ENCODE measurements at regions not wholly inside any gene's neighbourhood (a gene's known extent, or its start where the extent isn't known, plus 50 kb on each side); places are given as distances from the start of the nearest gene placed in this dataset.

DNA sequence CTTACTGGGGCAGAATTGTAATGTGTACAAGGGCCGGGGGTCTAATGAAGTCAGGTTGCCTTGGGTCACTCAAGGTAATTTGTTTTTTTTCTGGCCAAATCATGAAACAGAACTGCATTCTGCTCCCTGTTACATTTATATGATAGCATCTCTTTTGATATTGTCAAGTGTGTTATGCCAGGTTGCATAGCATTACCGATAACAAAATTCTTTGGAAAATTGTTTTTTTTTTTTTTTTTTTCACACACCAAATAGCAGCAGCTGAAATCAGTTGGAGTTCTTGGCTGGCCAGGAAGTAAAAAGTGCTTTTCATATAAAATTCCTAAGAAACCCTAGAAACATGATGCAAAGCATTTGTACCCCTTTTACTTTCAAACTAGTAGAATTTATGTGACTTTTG is 282.6 kb upstream of the FN1 start:
- Histone ChIP-seq H3K27ac (ENCODE audit: low read depth, low read length, severe bottlenecking) (peak overlapping the region; percentile 80), H3K4me3 (ENCODE audit: extremely low read depth, insufficient read depth, low read length, poor library complexity, severe bottlenecking) (no peak overlapping the region)

DNA sequence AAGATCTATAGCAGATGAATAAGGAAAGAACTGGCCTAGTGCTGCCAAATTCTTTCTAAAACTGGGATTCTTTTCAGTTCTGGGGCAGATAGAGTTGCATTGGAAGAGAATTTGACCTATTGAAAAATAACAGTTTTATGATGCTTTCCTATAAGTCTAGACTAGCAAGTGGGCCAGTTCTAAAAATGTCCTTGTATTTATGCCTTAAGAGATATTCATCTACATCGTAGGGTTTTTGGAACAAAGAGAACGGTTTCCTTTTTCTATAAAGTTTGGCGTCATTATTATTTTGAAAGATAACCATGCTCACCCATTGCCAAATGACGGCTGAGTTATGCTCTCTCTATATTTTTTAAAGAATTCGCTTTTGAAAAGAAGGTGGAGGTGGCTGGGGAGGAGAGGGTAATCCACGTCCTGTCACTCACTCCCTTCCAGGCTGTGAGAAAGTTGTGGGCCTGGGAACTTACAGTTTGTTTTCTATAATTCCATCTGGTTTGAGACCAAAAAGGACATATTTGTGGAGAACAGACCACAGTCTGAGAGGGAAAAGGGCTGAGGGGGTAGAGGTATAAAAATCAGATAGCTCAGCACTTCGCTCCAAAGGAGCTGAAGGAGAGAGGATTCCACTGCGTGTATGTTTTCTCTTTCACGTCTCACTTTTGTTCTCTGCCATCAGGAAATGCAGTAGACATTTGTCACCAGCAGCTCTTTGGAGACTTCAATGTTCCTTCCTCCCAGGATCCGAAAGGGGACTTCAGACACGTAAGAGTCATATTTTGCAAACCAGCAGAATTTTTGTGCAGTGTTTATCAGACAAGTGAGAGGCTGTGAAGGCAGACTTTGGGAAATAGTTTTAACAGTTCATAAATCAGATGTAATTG is 281.9 kb upstream of the FN1 start:
- no peak overlapping the region for H3K4me3 ChIP-seq (ENCODE audit: extremely low read depth, insufficient read depth, low read length, poor library complexity, severe bottlenecking)
- H3K4me1 ChIP-seq (ENCODE audit: control insufficient read depth, insufficient read depth, low read length, poor library complexity, severe bottlenecking) = peaks cover 21% of the 10 kb centered on the region
- no peaks in the 10 kb centered on the region for H3K9me3 ChIP-seq (ENCODE audit: control insufficient read depth, low read length)
- no peaks in the 10 kb centered on the region for H3K36me3 ChIP-seq (ENCODE audit: control insufficient read depth, insufficient read depth, low read length)
- peak overlapping the region; percentile 80 for H3K27ac ChIP-seq (ENCODE audit: low read depth, low read length, severe bottlenecking)
- WGBS, 2 experiments (ENCODE audit: insufficient coverage in 2 of 2) = 66 to 92% methylated on average over 4 to 5 of the region's 11 CpGs

More for the DNA sequence above, 282.6 kb upstream of the FN1 start:
- Histone ChIP-seq H3K36me3 (ENCODE audit: control insufficient read depth, insufficient read depth, low read length) (no peaks in the 10 kb centered on the region), H3K9me3 (ENCODE audit: control insufficient read depth, low read length) (no peaks in the 10 kb centered on the region), H3K4me1 (ENCODE audit: control insufficient read depth, insufficient read depth, low read length, poor library complexity, severe bottlenecking) (peaks cover 15% of the 10 kb centered on the region)
- WGBS, 2 experiments (ENCODE audit: insufficient coverage in 2 of 2) = no CpG with 5 or more reads among the region's 2 CpGs

GRCh38 chr2:215716956-215717355 is 281.1 kb upstream of the FN1 start:
- no peaks in the 10 kb centered on the region for H3K36me3 ChIP-seq (ENCODE audit: control insufficient read depth, insufficient read depth, low read length)
- no peaks in the 10 kb centered on the region for H3K9me3 ChIP-seq (ENCODE audit: control insufficient read depth, low read length)
- peaks cover 29% of the 10 kb centered on the region for H3K4me1 ChIP-seq (ENCODE audit: control insufficient read depth, insufficient read depth, low read length, poor library complexity, severe bottlenecking)
- no peak overlapping the region for H3K27ac ChIP-seq (ENCODE audit: low read depth, low read length, severe bottlenecking)
- WGBS, 2 experiments (ENCODE audit: insufficient coverage in 2 of 2) = 100% methylated on average over 4 to 6 of the region's 6 CpGs
- no peak overlapping the region for H3K4me3 ChIP-seq (ENCODE audit: extremely low read depth, insufficient read depth, low read length, poor library complexity, severe bottlenecking)

GRCh38 chr2:215712871-215713790 is 277.3 kb upstream of the FN1 start:
- Histone ChIP-seq H3K36me3 (ENCODE audit: control insufficient read depth, insufficient read depth, low read length) (no peaks in the 10 kb centered on the region), H3K9me3 (ENCODE audit: control insufficient read depth, low read length) (no peaks in the 10 kb centered on the region), H3K4me3 (ENCODE audit: extremely low read depth, insufficient read depth, low read length, poor library complexity, severe bottlenecking) (no peak overlapping the region), H3K27ac (ENCODE audit: low read depth, low read length, severe bottlenecking) (peak overlapping the region; percentile 94), H3K4me1 (ENCODE audit: control insufficient read depth, insufficient read depth, low read length, poor library complexity, severe bottlenecking) (peaks cover 43% of the 10 kb centered on the region)
- no CpG with 5 or more reads among the region's 2 CpGs for WGBS, 2 experiments (ENCODE audit: insufficient coverage in 2 of 2)

GRCh38 chr2:215712219-215712868 is 276.5 kb upstream of the FN1 start:
- H3K27ac ChIP-seq (ENCODE audit: low read depth, low read length, severe bottlenecking) = peak overlapping the region; percentile 94
- 79 to 90% methylated on average over 1 of the region's 3 CpGs for WGBS, 2 experiments (ENCODE audit: insufficient coverage in 2 of 2)

GRCh38 chr2:215711471-215712034 is 275.7 kb upstream of the FN1 start:
- WGBS, 2 experiments (ENCODE audit: insufficient coverage in 2 of 2) = no CpG with 5 or more reads among the region's 2 CpGs

More at GRCh38 chr2:215712219-215712868, 276.5 kb upstream of the FN1 start:
- Histone ChIP-seq H3K4me1 (ENCODE audit: control insufficient read depth, insufficient read depth, low read length, poor library complexity, severe bottlenecking) (peaks cover 36% of the 10 kb centered on the region), H3K36me3 (ENCODE audit: control insufficient read depth, insufficient read depth, low read length) (no peaks in the 10 kb centered on the region), H3K9me3 (ENCODE audit: control insufficient read depth, low read length) (no peaks in the 10 kb centered on the region), H3K4me3 (ENCODE audit: extremely low read depth, insufficient read depth, low read length, poor library complexity, severe bottlenecking) (no peak overlapping the region)

DNA sequence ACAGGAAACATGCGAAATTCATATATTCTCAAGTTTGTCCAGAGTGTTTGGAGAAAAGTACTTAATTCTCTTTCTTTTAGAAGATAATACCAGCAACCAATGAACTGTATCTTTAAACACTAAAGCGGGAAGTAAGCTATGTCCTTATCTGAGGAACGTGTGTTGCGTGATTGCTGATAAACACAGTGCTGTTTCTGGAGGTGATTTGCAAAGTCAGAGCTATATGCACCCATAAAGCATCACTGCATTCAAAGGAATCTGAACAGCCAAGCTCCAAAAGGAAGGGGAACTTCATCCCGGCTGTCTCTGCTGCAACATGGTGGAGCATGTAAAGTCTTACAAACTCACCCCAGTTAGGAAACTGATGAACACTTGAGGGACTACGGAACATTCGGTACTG is 271.7 kb upstream of the FN1 start:
- Histone ChIP-seq H3K27ac (ENCODE audit: low read depth, low read length, severe bottlenecking) (no peak overlapping the region), H3K4me1 (ENCODE audit: control insufficient read depth, insufficient read depth, low read length, poor library complexity, severe bottlenecking) (peaks cover 25% of the 10 kb centered on the region), H3K4me3 (ENCODE audit: extremely low read depth, insufficient read depth, low read length, poor library complexity, severe bottlenecking) (no peak overlapping the region), H3K9me3 (ENCODE audit: control insufficient read depth, low read length) (no peaks in the 10 kb centered on the region), H3K36me3 (ENCODE audit: control insufficient read depth, insufficient read depth, low read length) (no peaks in the 10 kb centered on the region)
- 89 to 100% methylated on average over 1 to 3 of the region's 7 CpGs for WGBS, 2 experiments (ENCODE audit: insufficient coverage in 2 of 2)

More at GRCh38 chr2:215711471-215712034, 275.7 kb upstream of the FN1 start:
- no peak overlapping the region for H3K4me3 ChIP-seq (ENCODE audit: extremely low read depth, insufficient read depth, low read length, poor library complexity, severe bottlenecking)
- peak overlapping the region; percentile 94 for H3K27ac ChIP-seq (ENCODE audit: low read depth, low read length, severe bottlenecking)
- H3K36me3 ChIP-seq (ENCODE audit: control insufficient read depth, insufficient read depth, low read length) = no peaks in the 10 kb centered on the region
- H3K9me3 ChIP-seq (ENCODE audit: control insufficient read depth, low read length) = no peaks in the 10 kb centered on the region
- peaks cover 34% of the 10 kb centered on the region for H3K4me1 ChIP-seq (ENCODE audit: control insufficient read depth, insufficient read depth, low read length, poor library complexity, severe bottlenecking)

DNA sequence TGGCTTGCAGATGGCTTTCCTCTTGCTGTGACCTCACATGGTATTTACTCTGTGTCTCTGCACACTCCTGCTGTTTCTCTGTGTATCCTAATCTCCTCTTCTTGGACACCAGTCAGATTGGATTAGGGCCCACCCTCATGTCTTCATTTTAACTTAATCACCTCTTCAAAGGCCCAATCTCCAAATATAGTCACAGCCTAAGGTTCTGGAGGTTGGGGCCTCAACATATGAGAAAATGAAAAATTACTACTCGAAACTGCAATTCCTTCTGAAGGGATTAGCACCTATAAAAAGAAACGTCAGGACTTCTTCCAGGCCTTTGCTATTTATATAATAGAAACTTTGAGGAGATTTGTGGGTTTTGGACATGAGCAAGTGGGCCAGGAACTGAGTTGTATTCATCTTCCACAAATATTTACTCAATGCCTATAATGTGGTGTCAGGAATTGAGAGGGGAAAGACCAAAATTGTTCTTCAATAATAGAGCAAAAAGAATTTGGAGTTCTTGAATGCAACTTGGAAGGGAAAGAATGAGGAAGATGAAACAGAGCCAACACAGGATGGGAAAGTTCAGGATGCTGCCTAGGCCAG is 270.0 kb upstream of the FN1 start:
- Histone ChIP-seq H3K36me3 (ENCODE audit: control insufficient read depth, insufficient read depth, low read length) (no peaks in the 10 kb centered on the region), H3K27ac (ENCODE audit: low read depth, low read length, severe bottlenecking) (no peak overlapping the region), H3K4me3 (ENCODE audit: extremely low read depth, insufficient read depth, low read length, poor library complexity, severe bottlenecking) (no peak overlapping the region), H3K9me3 (ENCODE audit: control insufficient read depth, low read length) (no peaks in the 10 kb centered on the region), H3K4me1 (ENCODE audit: control insufficient read depth, insufficient read depth, low read length, poor library complexity, severe bottlenecking) (peaks cover 11% of the 10 kb centered on the region)
- WGBS, 2 experiments (ENCODE audit: insufficient coverage in 2 of 2) = 100% methylated on average over 1 of the region's 2 CpGs

- H3K36me3 ChIP-seq (ENCODE audit: control insufficient read depth, insufficient read depth, low read length) = no peaks in the 10 kb centered on the region
- H3K27ac ChIP-seq (ENCODE audit: low read depth, low read length, severe bottlenecking) = no peak overlapping the region
- H3K9me3 ChIP-seq (ENCODE audit: control insufficient read depth, low read length) = no peaks in the 10 kb centered on the region
- H3K4me1 ChIP-seq (ENCODE audit: control insufficient read depth, insufficient read depth, low read length, poor library complexity, severe bottlenecking) = peaks cover 11% of the 10 kb centered on the region
- H3K4me3 ChIP-seq (ENCODE audit: extremely low read depth, insufficient read depth, low read length, poor library complexity, severe bottlenecking) = no peak overlapping the region
- WGBS, 2 experiments (ENCODE audit: insufficient coverage in 2 of 2) = 100% methylated on average over 1 of the region's 2 CpGs; no CpG with 5 or more reads in 1 of the 2 experiments
Observed at GRCh38 chr2:215705281-215705680, 269.4 kb upstream of the FN1 start.
